ENCODE measurements at regions not wholly inside any gene's neighbourhood (a gene's known extent, or its start where the extent isn't known, plus 50 kb on each side); places are given as distances from the start of the nearest gene placed in this dataset.

GRCh38 chr18:77820472-77820871 lies 570.8 kb downstream of the GALR1 start:
- Histone ChIP-seq H3K36me3 (no peaks in the 10 kb centered on the region), H3K27me3 (replicated peaks in 1 of 7) (no peaks in the 10 kb centered on the region), H3K27ac (no peak overlapping the region), H3K4me1 (peaks cover 0 to 7% (median 0%) of the 10 kb centered on the region in 6 donors), H3K9me3 (peaks cover 0 to 33% (median 7%) of the 10 kb centered on the region in 8 donors), H3K4me3 (no peak overlapping the region)
- DNase-seq, result no peak
- intact Hi-C loops (cut with DNase I; ENCODE audit: low total_unique reads), result no loop called here
- 86 to 95% (median 94%) methylated on average over 12 to 14 of the region's 14 CpGs for WGBS, 5 donors
- TF ChIP-seq, protein P1, sequence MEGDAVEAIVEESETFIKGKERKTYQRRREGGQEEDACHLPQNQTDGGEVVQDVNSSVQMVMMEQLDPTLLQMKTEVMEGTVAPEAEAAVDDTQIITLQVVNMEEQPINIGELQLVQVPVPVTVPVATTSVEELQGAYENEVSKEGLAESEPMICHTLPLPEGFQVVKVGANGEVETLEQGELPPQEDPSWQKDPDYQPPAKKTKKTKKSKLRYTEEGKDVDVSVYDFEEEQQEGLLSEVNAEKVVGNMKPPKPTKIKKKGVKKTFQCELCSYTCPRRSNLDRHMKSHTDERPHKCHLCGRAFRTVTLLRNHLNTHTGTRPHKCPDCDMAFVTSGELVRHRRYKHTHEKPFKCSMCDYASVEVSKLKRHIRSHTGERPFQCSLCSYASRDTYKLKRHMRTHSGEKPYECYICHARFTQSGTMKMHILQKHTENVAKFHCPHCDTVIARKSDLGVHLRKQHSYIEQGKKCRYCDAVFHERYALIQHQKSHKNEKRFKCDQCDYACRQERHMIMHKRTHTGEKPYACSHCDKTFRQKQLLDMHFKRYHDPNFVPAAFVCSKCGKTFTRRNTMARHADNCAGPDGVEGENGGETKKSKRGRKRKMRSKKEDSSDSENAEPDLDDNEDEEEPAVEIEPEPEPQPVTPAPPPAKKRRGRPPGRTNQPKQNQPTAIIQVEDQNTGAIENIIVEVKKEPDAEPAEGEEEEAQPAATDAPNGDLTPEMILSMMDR (IDR thresholded peaks at IDR 0.05 in 8 of 11, conservative IDR thresholded peaks at IDR 0.05 in 3 of 11), result no peak

- H3K27ac ChIP-seq, result peak overlapping the region in 1 of 8 donors; percentile 20
Measured at GRCh38 chr18:77821892-77822291, 572.2 kb downstream of the GALR1 start.

GRCh38 chr18:77822632-77823031 lies 573.0 kb downstream of the GALR1 start:
- Histone ChIP-seq H3K4me1 (peaks cover 0 to 7% (median 0%) of the 10 kb centered on the region in 6 donors), H3K4me3 (no peak overlapping the region), H3K36me3 (no peaks in the 10 kb centered on the region), H3K27ac (peak overlapping the region in 3 of 8 donors; percentile 15 to 33 (median 20)), H3K27me3 (replicated peaks in 1 of 7) (no peaks in the 10 kb centered on the region), H3K9me3 (peaks cover 0 to 33% (median 3%) of the 10 kb centered on the region in 8 donors)
- DNase-seq, result peak; percentile 74
- WGBS, 5 donors, result 18 to 33% (median 26%) methylated on average over 12 of the region's 12 CpGs
- intact Hi-C loops (cut with DNase I; ENCODE audit: low total_unique reads), result no loop called here
- TF ChIP-seq POLR2AphosphoS5 (IDR thresholded peaks at IDR 0.05) (peak; percentile 41 to 66 (median 42)), POLR2A (IDR thresholded peaks at IDR 0.05) (no peak)

More at GRCh38 chr18:77821892-77822291, 572.2 kb downstream of the GALR1 start:
- Histone ChIP-seq H3K4me1 (peaks cover 0 to 7% (median 0%) of the 10 kb centered on the region in 6 donors), H3K36me3 (no peaks in the 10 kb centered on the region), H3K4me3 (no peak overlapping the region), H3K27me3 (replicated peaks in 1 of 7) (no peaks in the 10 kb centered on the region), H3K9me3 (peaks cover 0 to 28% (median 0%) of the 10 kb centered on the region in 8 donors)
- 85 to 94% (median 92%) methylated on average over 7 of the region's 7 CpGs for WGBS, 5 donors
- intact Hi-C loops (cut with DNase I; ENCODE audit: low total_unique reads), result no loop called here
- no peak for TF ChIP-seq POLR2AphosphoS5 (IDR thresholded peaks at IDR 0.05)
- no peak for TF ChIP-seq POLR2A (IDR thresholded peaks at IDR 0.05)
- TF ChIP-seq, protein P1 (IDR thresholded peaks at IDR 0.05 in 8 of 11, conservative IDR thresholded peaks at IDR 0.05 in 3 of 11), result no peak
- DNase-seq, result no peak

GRCh38 chr18:77833807-77834206 lies 584.2 kb downstream of the GALR1 start:
- intact Hi-C loops (cut with DNase I; ENCODE audit: low total_unique reads), result no loop called here
- no peaks in the 10 kb centered on the region for H3K4me1 ChIP-seq
- no peak overlapping the region for H3K4me3 ChIP-seq
- H3K36me3 ChIP-seq, result no peaks in the 10 kb centered on the region
- H3K9me3 ChIP-seq, result no peaks in the 10 kb centered on the region
- no peak overlapping the region for H3K27ac ChIP-seq
- H3K27me3 ChIP-seq (replicated peaks in 1 of 7), result no peaks in the 10 kb centered on the region
- no peak for DNase-seq
- TF ChIP-seq, protein P1 (IDR thresholded peaks at IDR 0.05 in 8 of 11, conservative IDR thresholded peaks at IDR 0.05 in 3 of 11), result no peak
- TF ChIP-seq POLR2A (IDR thresholded peaks at IDR 0.05), result no peak
- no peak for TF ChIP-seq POLR2AphosphoS5 (IDR thresholded peaks at IDR 0.05)
- WGBS, 5 donors, result 81 to 93% (median 83%) methylated on average over 5 of the region's 5 CpGs

GRCh38 chr18:77851802-77852201 lies 602.2 kb downstream of the GALR1 start:
- intact Hi-C loops (cut with DNase I; ENCODE audit: low total_unique reads), result no loop called here
- Histone ChIP-seq H3K4me3 (no peak overlapping the region), H3K4me1 (no peaks in the 10 kb centered on the region), H3K27ac (no peak overlapping the region), H3K36me3 (no peaks in the 10 kb centered on the region), H3K9me3 (no peaks in the 10 kb centered on the region), H3K27me3 (replicated peaks in 1 of 7) (peaks cover 0 to 8% (median 0%) of the 10 kb centered on the region in 7 donors)
- TF ChIP-seq, protein P1 (IDR thresholded peaks at IDR 0.05 in 8 of 11, conservative IDR thresholded peaks at IDR 0.05 in 3 of 11), result no peak
- 5 to 17% (median 7%) methylated on average over 8 to 9 of the region's 9 CpGs for WGBS, 5 donors
- DNase-seq, result no peak

Data from spleen (tissue), 11 donors.